Muscle of leg (tissue), 3 donors: ENCODE measurements at regions not wholly inside any gene's neighbourhood (a gene's known extent, or its start where the extent isn't known, plus 50 kb on each side); places are given as distances from the start of the nearest gene placed in this dataset.

Experiments
- DNase-seq: peaks from one replicate; pipeline ENCODE4 v3.0.0; 2013
- H3K27ac ChIP-seq: one replicate; pipeline ENCODE4 v1.5.1; 2013; ENCODE audit warnings: mild to moderate bottlenecking, low read length, control low read depth
- H3K27me3 ChIP-seq: one replicate; pipeline ENCODE4 v1.6.1; 2013; ENCODE audit warnings: low read length; ENCODE audit not compliant: control insufficient read depth, insufficient read depth
- H3K36me3 ChIP-seq: one replicate; pipeline ENCODE4 v1.6.1; 2013; ENCODE audit warnings: low read length; ENCODE audit not compliant: control insufficient read depth, insufficient read depth
- H3K4me1 ChIP-seq: one replicate; pipeline ENCODE4 v1.6.1; 2013; ENCODE audit warnings: low read length; ENCODE audit not compliant: control insufficient read depth, insufficient read depth
- H3K4me3 ChIP-seq: one replicate; pipeline ENCODE4 v1.5.1; 2013; ENCODE audit warnings: low read length, control low read depth
- H3K9me3 ChIP-seq: replicated peaks from 2 replicates; pipeline ENCODE4 v1.6.1; 2013; ENCODE audit warnings: low read depth, low read length; ENCODE audit not compliant: control insufficient read depth
- WGBS: methylation state at CpG from one replicate; pipeline ENCODE4 v1.1.5; 2013; ENCODE audit warnings: missing lambda C conversion rate; ENCODE audit not compliant: insufficient coverage; 5-methylcytosine and 5-hydroxymethylcytosine counted together

DNA sequence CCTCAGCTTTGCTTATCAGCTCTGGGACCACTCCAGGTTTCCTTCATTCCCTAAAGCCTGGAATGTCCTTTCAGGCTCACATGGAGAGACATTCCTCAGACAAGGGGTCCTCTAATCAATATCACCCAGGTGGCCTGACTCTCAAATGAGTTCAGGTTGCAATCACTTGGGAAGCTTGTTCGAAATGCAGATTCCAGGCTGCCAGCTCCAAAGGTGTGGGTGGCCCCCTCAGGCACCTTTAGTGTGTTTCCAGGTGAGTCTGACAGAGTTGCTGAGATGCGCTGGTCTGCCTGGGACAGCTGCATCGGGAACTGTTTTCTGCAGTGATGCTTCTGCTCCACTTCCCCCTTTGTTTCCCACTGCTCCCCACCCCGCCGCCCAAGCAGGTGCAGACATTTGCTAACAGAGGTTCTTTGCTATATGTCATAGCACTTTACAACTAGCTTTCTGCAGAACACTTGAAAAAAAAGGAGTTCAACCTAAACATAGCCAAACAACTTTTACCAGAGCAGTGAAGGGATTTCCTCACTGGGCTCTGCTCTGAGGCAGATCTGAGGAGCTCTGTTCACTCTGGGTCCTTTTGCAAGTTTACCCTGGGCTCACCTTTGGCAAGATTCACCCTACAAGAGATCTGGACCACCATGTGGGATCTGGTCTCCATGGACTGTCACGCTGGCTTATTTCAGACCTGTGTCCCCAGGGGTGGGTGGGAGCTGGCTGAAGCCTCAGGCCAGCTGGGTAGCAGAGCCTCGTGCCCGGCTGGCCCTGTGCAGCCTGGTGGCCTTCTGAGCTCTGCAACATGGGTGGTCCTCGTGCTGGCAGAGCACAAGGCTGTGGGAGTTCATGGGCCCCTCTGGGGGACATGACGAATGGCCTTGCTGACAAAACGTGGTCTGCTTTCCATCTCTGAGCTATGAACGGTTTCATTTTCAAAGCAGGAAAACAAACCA lies 539.6 kb downstream of the CCDC171 start:
- H3K27me3 ChIP-seq = no peaks in the 10 kb centered on the region
- no peak overlapping the region for H3K4me3 ChIP-seq
- peaks cover 12% of the 10 kb centered on the region for H3K4me1 ChIP-seq
- H3K9me3 ChIP-seq = no peaks in the 10 kb centered on the region
- no peaks in the 10 kb centered on the region for H3K36me3 ChIP-seq
- 29% methylated on average over 8 of the region's 12 CpGs for WGBS
- no peak overlapping the region for H3K27ac ChIP-seq
- DNase-seq = peak; percentile 82

DNA sequence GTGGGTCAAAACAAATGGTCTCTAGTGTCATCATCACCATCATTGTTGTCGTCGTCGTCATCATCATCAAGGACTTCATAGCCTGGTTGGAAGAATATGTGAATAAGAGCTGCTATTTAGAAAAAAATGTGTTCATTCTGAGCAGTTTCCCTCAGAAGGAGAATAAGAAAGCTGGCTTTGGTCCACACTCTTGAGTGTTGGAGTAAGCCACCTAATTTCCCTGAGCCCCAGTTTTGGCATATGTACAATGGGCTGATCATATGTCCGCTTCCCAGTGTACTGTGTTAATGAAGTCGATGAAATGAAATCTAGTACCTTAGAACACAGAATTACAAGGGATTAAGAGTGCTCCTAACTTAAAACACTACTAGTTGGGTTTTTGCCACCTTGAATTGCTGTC lies 545.5 kb downstream of the CCDC171 start:
- DNase-seq = peak; percentile 47
- Histone ChIP-seq H3K9me3 (no peaks in the 10 kb centered on the region), H3K4me3 (no peak overlapping the region), H3K27ac (no peak overlapping the region), H3K4me1 (peaks cover 35% of the 10 kb centered on the region), H3K27me3 (no peaks in the 10 kb centered on the region), H3K36me3 (no peaks in the 10 kb centered on the region)
- WGBS = no CpG with 5 or more reads among the region's 5 CpGs

DNA sequence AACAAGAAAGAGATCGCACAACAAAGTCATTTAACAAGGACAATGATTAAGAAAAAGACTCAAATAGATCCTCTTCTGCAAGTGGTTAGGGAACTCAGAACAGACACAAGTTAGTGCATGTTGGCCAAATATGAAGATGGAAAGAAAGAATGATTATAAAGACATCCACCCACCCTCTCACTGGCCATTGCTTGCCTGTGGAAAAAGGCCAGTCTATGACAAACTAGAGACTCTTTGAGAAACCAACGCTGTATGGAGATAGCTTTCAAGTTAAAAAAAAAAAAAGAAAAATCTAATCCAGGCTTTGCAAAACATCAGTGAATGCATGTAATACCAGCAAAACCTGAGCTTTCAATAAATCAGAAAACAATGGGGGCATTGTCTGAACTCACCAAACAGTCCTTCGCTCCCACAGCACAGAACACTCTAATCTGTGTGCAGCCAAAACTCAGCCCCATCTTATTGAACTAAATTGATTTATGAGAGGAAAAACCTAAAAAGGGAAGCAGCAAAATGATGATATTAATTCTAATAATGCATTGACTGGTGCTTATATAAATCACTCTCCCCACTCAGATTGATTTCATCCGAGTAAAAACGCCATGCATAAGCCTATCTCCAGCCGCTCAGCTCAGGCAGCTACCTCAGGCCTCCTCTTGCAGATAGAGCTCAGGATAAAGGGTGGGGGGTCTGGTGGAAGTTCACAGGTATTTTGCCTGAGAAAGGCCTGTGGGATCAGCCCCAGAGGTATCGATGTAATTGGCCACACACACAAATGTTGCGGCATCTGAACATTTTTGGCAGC lies 547.1 kb downstream of the CCDC171 start:
- H3K4me3 ChIP-seq = no peak overlapping the region
- H3K4me1 ChIP-seq = peaks cover 49% of the 10 kb centered on the region
- H3K9me3 ChIP-seq = no peaks in the 10 kb centered on the region
- WGBS = 50% methylated on average over 1 of the region's 8 CpGs
- peak overlapping the region; percentile 72 for H3K27ac ChIP-seq
- DNase-seq = peak; percentile 72
- no peaks in the 10 kb centered on the region for H3K27me3 ChIP-seq
- H3K36me3 ChIP-seq = no peaks in the 10 kb centered on the region

DNA sequence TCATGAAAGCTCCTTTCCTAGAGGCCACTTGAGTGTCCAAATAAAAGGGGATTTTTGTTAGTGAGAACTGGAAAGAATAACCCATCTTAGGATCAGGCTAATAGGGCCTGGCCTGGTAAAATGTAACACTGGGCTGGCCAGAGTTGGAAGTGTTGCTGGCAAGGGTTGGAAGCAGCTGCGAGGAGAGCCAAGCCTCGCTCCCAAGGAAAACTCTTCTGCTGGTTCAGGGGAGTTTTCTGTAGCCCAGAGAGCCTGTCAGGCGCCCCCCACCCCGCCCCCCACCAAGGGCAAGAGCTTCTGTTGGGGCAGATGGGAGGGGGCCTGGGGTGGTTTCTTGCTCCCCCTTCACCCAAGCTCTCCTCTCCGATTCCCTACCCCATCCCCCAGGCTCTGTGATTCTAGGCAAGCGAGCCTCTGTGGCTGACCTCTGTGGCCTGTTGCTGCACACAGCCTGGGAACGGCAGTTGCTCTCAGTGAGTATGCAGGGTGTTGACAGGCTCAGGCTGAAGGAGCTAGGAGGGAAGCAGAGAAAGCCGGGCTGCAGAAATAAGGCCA lies 547.8 kb downstream of the CCDC171 start:
- WGBS = no CpG with 5 or more reads among the region's 8 CpGs
- peak overlapping the region; percentile 72 for H3K27ac ChIP-seq
- H3K4me1 ChIP-seq = peaks cover 55% of the 10 kb centered on the region
- H3K36me3 ChIP-seq = no peaks in the 10 kb centered on the region
- no peaks in the 10 kb centered on the region for H3K9me3 ChIP-seq
- no peaks in the 10 kb centered on the region for H3K27me3 ChIP-seq
- no peak overlapping the region for H3K4me3 ChIP-seq
- DNase-seq = peak; percentile 82

DNA sequence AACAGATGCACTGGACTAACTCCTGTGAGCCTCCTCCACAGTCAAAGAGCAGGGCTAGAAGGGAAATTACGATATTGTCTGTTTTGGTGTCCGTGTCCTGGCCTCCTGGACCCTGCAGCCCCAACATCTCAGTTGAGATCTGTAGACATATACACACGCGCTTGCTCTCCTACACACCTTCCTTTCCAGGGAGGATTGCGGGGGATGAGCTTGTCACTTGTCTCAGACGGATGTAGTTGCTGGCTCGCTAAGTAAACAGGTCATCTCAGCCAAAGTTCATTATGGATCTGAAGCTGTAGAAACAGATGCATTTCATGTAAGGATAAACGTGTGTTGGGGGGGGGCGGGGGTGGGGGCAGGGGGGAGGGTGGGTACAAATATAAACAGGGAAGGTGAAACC lies 549.3 kb downstream of the CCDC171 start:
- 80% methylated on average over 4 of the region's 9 CpGs for WGBS
- H3K36me3 ChIP-seq = no peaks in the 10 kb centered on the region
- no peak overlapping the region for H3K27ac ChIP-seq
- DNase-seq = no peak
- no peaks in the 10 kb centered on the region for H3K9me3 ChIP-seq
- no peaks in the 10 kb centered on the region for H3K27me3 ChIP-seq
- H3K4me3 ChIP-seq = no peak overlapping the region
- H3K4me1 ChIP-seq = peaks cover 68% of the 10 kb centered on the region

DNA sequence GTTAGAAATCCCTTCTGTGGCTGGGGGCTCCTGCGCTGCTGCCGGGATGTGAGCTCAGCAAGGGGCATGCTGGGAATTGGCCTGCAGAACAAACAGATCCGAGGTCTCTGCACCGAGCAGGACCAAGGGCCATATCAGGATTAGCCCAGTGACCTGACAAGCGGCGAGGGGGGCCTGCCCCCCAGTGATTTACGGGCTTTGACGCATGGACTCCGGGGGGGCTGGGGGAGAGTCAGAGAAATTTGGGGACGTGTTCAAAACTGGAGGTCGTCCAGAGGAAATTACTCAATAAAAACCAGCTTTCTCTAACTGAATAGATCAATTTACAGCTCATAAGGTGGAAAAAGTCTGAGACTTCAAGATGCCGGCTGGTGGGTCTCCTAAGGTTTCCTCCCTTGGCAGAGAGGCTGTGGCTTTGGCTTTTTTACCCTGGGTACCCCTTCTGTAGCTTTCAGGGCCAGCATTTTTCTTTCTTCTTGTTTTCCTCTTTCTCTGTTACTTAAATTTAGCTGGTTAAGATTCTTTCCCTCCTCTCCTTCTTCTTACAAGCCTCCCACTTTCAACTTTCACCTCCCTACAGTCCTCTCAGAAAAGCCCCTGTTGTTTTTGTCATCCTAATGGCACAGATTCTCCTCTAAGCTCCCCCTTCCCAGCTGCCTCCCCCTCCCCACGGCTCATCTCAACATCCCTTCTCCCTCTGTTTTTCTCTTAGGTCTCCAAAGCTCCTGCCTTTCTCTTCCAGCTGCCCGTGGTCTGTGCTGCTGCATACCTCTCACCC lies 551.0 kb downstream of the CCDC171 start:
- Histone ChIP-seq H3K9me3 (no peaks in the 10 kb centered on the region), H3K4me1 (peaks cover 68% of the 10 kb centered on the region), H3K4me3 (no peak overlapping the region), H3K27ac (peak overlapping the region; percentile 47), H3K27me3 (no peaks in the 10 kb centered on the region), H3K36me3 (no peaks in the 10 kb centered on the region)
- 27% methylated on average over 6 of the region's 14 CpGs for WGBS
- peak; percentile 61 for DNase-seq

DNA sequence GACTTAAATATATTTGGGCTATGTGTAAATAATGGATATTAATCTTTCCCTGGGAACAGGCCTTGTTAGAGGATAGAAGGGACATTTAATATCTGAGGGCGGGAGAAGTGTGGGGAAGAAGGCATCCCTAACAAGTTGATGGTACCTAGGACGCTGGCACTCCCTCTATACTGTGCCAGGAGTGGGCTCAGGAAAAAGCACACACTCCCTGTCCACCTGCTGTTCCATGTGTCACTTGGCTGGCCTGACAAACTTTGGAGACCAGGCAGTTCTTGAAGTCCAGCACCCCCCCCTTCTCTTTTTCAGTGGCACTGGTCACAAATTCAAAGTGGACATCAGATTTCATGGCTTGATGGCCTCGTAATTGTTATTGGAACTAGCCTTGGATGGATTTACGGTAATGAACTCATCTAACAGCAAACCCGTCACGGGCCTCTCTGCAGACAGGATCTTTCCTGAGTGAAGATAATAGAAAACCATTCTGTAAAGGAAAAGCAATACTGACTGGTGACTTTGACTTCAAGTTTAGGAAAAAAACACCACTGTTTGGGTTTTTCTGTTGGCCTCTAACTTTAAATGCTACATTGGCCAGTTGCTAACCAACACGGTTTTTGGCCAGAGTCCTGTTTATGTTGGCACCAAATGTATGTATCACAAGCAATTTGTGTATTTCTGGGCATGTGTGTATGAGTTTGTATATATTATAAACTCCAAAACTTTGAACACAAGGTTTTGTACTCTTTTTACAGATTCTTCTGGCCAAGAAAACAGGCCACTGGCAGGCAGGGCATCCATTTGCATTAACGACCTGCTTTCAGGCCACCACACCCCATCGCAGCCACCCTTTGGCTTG lies 552.6 kb downstream of the CCDC171 start:
- H3K4me3 ChIP-seq = no peak overlapping the region
- no peaks in the 10 kb centered on the region for H3K36me3 ChIP-seq
- WGBS = 71% methylated on average over 1 of the region's 9 CpGs
- no peaks in the 10 kb centered on the region for H3K9me3 ChIP-seq
- peak overlapping the region; percentile 40 for H3K27ac ChIP-seq
- H3K27me3 ChIP-seq = no peaks in the 10 kb centered on the region
- peak; percentile 56 for DNase-seq
- peaks cover 60% of the 10 kb centered on the region for H3K4me1 ChIP-seq

DNA sequence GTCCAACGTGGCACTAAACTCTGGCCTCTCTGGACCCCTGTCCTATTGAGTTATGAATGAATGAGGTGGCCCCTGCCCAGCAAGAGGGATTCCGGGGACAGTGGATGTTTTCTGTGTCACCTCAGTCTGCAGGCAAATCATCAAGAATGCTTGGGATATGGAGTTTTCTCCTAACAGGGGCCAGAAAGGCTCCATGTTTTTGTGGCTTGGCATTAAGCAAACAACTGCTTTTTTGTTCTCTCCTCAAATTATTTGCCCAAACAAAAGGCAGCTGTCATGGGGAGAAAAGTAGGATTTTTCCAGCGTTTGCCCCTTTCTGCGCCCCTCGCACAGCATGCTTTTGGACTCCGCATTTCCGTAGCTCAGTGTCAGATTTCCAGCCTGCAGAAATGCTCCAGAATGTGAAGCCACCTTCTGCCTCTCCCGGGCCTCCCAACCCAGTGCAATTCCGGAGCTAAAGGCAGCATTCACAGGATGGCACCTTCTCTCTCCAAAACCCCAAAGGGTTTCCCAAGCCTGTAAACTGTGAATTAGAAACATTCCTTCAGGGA lies 553.3 kb downstream of the CCDC171 start:
- Histone ChIP-seq H3K9me3 (no peaks in the 10 kb centered on the region), H3K27ac (peak overlapping the region; percentile 40), H3K4me3 (no peak overlapping the region), H3K36me3 (no peaks in the 10 kb centered on the region), H3K4me1 (peaks cover 53% of the 10 kb centered on the region), H3K27me3 (no peaks in the 10 kb centered on the region)
- DNase-seq = peak; percentile 60
- 48% methylated on average over 6 of the region's 9 CpGs for WGBS

DNA sequence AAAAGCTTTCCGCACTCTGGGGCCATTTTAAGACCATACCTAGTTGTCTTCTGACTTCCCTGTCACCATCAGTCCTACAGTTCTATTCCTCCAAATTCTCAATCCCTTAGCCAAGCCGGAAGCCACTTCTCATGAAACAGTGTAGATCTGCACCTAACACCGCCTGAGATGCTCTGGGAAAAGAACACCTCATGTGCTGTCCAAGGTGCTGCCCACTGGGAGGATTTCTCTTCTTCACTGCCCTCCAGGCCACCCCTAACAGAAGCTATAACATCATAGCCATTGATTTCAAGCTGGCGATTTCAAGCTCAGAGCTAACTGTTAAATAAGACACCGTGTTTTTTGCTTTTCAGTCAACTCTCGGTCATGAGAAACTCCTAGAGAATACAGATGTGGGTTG lies 559.3 kb downstream of the CCDC171 start:
- Histone ChIP-seq H3K4me3 (no peak overlapping the region), H3K36me3 (no peaks in the 10 kb centered on the region), H3K4me1 (peaks cover under 1% of the 10 kb centered on the region), H3K27ac (no peak overlapping the region), H3K27me3 (no peaks in the 10 kb centered on the region), H3K9me3 (no peaks in the 10 kb centered on the region)
- 91% methylated on average over 3 of the region's 6 CpGs for WGBS
- DNase-seq = no peak
